ENCODE measurements at regions not wholly inside any gene's neighbourhood (a gene's known extent, or its start where the extent isn't known, plus 50 kb on each side); places are given as distances from the start of the nearest gene placed in this dataset.

GRCh38 chr5:68727931-68728330 lies 365.9 kb upstream of the SLC30A5 start:
- no peak for DNase-seq
- H3K27ac Mint-ChIP-seq, result no peak overlapping the region
- H3K9me3 Mint-ChIP-seq, result peaks cover 4% of the 10 kb centered on the region
- CTCF ChIA-PET, result no interaction called here
- H3K4me1 Mint-ChIP-seq, result peaks cover 12% of the 10 kb centered on the region
- no peaks in the 10 kb centered on the region for H3K36me3 Mint-ChIP-seq
- H3K27me3 Mint-ChIP-seq, result no peaks in the 10 kb centered on the region
- no peak overlapping the region for H3K4me3 Mint-ChIP-seq

- DNase-seq, result no peak
- H3K36me3 Mint-ChIP-seq, result no peaks in the 10 kb centered on the region
- no peak overlapping the region for H3K4me3 Mint-ChIP-seq
- CTCF ChIA-PET, result no interaction called here
- peaks cover 12% of the 10 kb centered on the region for H3K4me1 Mint-ChIP-seq
- H3K9me3 Mint-ChIP-seq, result no peaks in the 10 kb centered on the region
- H3K27me3 Mint-ChIP-seq, result no peaks in the 10 kb centered on the region
- no peak overlapping the region for H3K27ac Mint-ChIP-seq
Observed at GRCh38 chr5:68729678-68730077, 364.1 kb upstream of the SLC30A5 start.

- Mint-ChIP-seq H3K9me3 (no peaks in the 10 kb centered on the region), H3K27me3 (no peaks in the 10 kb centered on the region), H3K4me3 (no peak overlapping the region), H3K36me3 (no peaks in the 10 kb centered on the region), H3K27ac (no peak overlapping the region), H3K4me1 (peaks cover 12% of the 10 kb centered on the region)
- no peak for DNase-seq
- CTCF ChIA-PET, result no interaction called here
Observed at GRCh38 chr5:68730220-68730978, 363.4 kb upstream of the SLC30A5 start.

- H3K9me3 Mint-ChIP-seq, result no peaks in the 10 kb centered on the region
- H3K27ac Mint-ChIP-seq, result no peak overlapping the region
- no peak for DNase-seq
- no peaks in the 10 kb centered on the region for H3K36me3 Mint-ChIP-seq
- CTCF ChIA-PET, result no interaction called here
- no peak overlapping the region for H3K4me3 Mint-ChIP-seq
- H3K27me3 Mint-ChIP-seq, result peaks cover 2% of the 10 kb centered on the region
- H3K4me1 Mint-ChIP-seq, result peaks cover 10% of the 10 kb centered on the region
Observed at GRCh38 chr5:68730979-68731654, 362.7 kb upstream of the SLC30A5 start.

- CTCF ChIA-PET, result no interaction called here
- Mint-ChIP-seq H3K27ac (no peak overlapping the region), H3K9me3 (no peaks in the 10 kb centered on the region), H3K4me3 (no peak overlapping the region), H3K36me3 (no peaks in the 10 kb centered on the region), H3K27me3 (peaks cover 8% of the 10 kb centered on the region), H3K4me1 (peaks cover 3% of the 10 kb centered on the region)
- no peak for DNase-seq
Observed at GRCh38 chr5:68732251-68732650, 361.6 kb upstream of the SLC30A5 start.

GRCh38 chr5:68734781-68735180 lies 359.0 kb upstream of the SLC30A5 start:
- Mint-ChIP-seq H3K4me1 (peaks cover 7% of the 10 kb centered on the region), H3K27ac (no peak overlapping the region), H3K27me3 (peaks cover 8% of the 10 kb centered on the region), H3K4me3 (no peak overlapping the region), H3K36me3 (no peaks in the 10 kb centered on the region), H3K9me3 (no peaks in the 10 kb centered on the region)
- DNase-seq, result no peak
- CTCF ChIA-PET, result interaction anchor here (0.7 kb wide), 1 partner anchor 18 kb away, joined by 3 read pairs; no protein-coding TSS in a partner anchor

GRCh38 chr5:68738236-68738635 lies 355.6 kb upstream of the SLC30A5 start:
- Mint-ChIP-seq H3K4me3 (no peak overlapping the region), H3K4me1 (peaks cover 13% of the 10 kb centered on the region), H3K36me3 (no peaks in the 10 kb centered on the region), H3K27me3 (peaks cover 9% of the 10 kb centered on the region), H3K27ac (no peak overlapping the region), H3K9me3 (no peaks in the 10 kb centered on the region)
- CTCF ChIA-PET, result no interaction called here
- no peak for DNase-seq

- CTCF ChIA-PET, result no interaction called here
- Mint-ChIP-seq H3K9me3 (no peaks in the 10 kb centered on the region), H3K36me3 (no peaks in the 10 kb centered on the region), H3K4me3 (no peak overlapping the region), H3K27me3 (peaks cover 13% of the 10 kb centered on the region), H3K27ac (no peak overlapping the region), H3K4me1 (peaks cover 13% of the 10 kb centered on the region)
- no peak for DNase-seq
Observed at GRCh38 chr5:68738841-68739240, 355.0 kb upstream of the SLC30A5 start.

GRCh38 chr5:68739752-68740151 lies 354.1 kb upstream of the SLC30A5 start:
- DNase-seq, result no peak
- Mint-ChIP-seq H3K27ac (no peak overlapping the region), H3K4me1 (peaks cover 13% of the 10 kb centered on the region), H3K9me3 (no peaks in the 10 kb centered on the region), H3K27me3 (peaks cover 13% of the 10 kb centered on the region), H3K36me3 (no peaks in the 10 kb centered on the region), H3K4me3 (no peak overlapping the region)
- CTCF ChIA-PET, result no interaction called here

GRCh38 chr5:68740226-68740910 lies 353.4 kb upstream of the SLC30A5 start:
- Mint-ChIP-seq H3K4me3 (no peak overlapping the region), H3K27ac (no peak overlapping the region), H3K27me3 (peaks cover 13% of the 10 kb centered on the region), H3K9me3 (no peaks in the 10 kb centered on the region), H3K36me3 (no peaks in the 10 kb centered on the region), H3K4me1 (peaks cover 15% of the 10 kb centered on the region)
- CTCF ChIA-PET, result no interaction called here
- no peak for DNase-seq

- H3K9me3 Mint-ChIP-seq, result no peaks in the 10 kb centered on the region
- CTCF ChIA-PET, result no interaction called here
- no peak for DNase-seq
- H3K4me1 Mint-ChIP-seq, result peaks cover 14% of the 10 kb centered on the region
- H3K27me3 Mint-ChIP-seq, result peaks cover 5% of the 10 kb centered on the region
- H3K4me3 Mint-ChIP-seq, result no peak overlapping the region
- no peak overlapping the region for H3K27ac Mint-ChIP-seq
- no peaks in the 10 kb centered on the region for H3K36me3 Mint-ChIP-seq
Observed at GRCh38 chr5:68744206-68744605, 349.6 kb upstream of the SLC30A5 start.

GRCh38 chr5:68745448-68745847 lies 348.4 kb upstream of the SLC30A5 start:
- DNase-seq, result peak; percentile 25
- Mint-ChIP-seq H3K4me3 (no peak overlapping the region), H3K27ac (no peak overlapping the region), H3K4me1 (peaks cover 16% of the 10 kb centered on the region), H3K36me3 (peaks cover 2% of the 10 kb centered on the region), H3K9me3 (peaks cover 2% of the 10 kb centered on the region), H3K27me3 (peaks cover 5% of the 10 kb centered on the region)
- CTCF ChIA-PET, result no interaction called here

- no peak overlapping the region for H3K27ac Mint-ChIP-seq
- peaks cover 17% of the 10 kb centered on the region for H3K4me1 Mint-ChIP-seq
- H3K27me3 Mint-ChIP-seq, result peaks cover 5% of the 10 kb centered on the region
- no peak for DNase-seq
- H3K4me3 Mint-ChIP-seq, result no peak overlapping the region
- peaks cover 2% of the 10 kb centered on the region for H3K9me3 Mint-ChIP-seq
- H3K36me3 Mint-ChIP-seq, result peaks cover 2% of the 10 kb centered on the region
- CTCF ChIA-PET, result no interaction called here
Observed at GRCh38 chr5:68746220-68746619, 347.6 kb upstream of the SLC30A5 start.

- H3K4me1 Mint-ChIP-seq, result peaks cover 17% of the 10 kb centered on the region
- H3K27me3 Mint-ChIP-seq, result peaks cover 5% of the 10 kb centered on the region
- H3K27ac Mint-ChIP-seq, result no peak overlapping the region
- peaks cover 2% of the 10 kb centered on the region for H3K9me3 Mint-ChIP-seq
- H3K4me3 Mint-ChIP-seq, result no peak overlapping the region
- CTCF ChIA-PET, result interaction anchor here (0.6 kb wide), 1 partner anchor 621 kb away, joined by 3 read pairs; no protein-coding TSS in a partner anchor
- H3K36me3 Mint-ChIP-seq, result peaks cover 2% of the 10 kb centered on the region
- no peak for DNase-seq
Observed at GRCh38 chr5:68746643-68747420, 347.0 kb upstream of the SLC30A5 start.

All from activated naive CD4-positive, alpha-beta T cell treated with anti-CD3 and anti-CD28 coated beads, Interleukin-2, amount 10 ng/mL, durations not matched to agents 7 days and 5 days (primary cell).